ENCODE measurements at regions not wholly inside any gene's neighbourhood (a gene's known extent, or its start where the extent isn't known, plus 50 kb on each side); places are given as distances from the start of the nearest gene placed in this dataset.

DNA sequence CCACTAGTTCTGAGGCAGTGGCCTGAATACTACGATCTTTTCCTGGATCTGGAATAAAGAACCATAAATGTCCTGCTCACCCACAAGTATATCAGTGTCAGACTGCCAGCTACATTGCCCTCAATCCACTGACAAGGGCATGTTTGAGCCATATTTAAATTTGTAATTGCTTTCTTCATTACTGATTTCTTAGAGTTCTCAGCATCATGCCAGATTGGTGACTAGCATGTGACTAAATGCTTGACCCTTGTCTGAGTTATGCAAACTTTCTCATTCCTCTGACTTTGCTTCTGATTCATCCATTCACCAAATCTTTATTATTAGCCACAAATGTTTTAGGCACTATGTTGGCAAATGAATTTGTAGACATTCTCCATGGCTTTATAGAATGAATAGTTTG is 143.6 kb upstream of the SLC16A7 start:
- peak; percentile 84 to 85 for DNase-seq (ENCODE audit: low read depth in 2 of 2)
- no peak overlapping the region for H3K4me3 ChIP-seq (replicated peaks in 1 of 4; ENCODE audit: control extremely low read depth in 1 of 4, insufficient read depth in 1 of 4, low read depth in 3 of 4, low read length in 4 of 4)
- no peaks in the 10 kb centered on the region for H3K27me3 ChIP-seq (ENCODE audit: control insufficient read depth, insufficient read depth, low read length)
- H3K79me2 ChIP-seq (ENCODE audit: control insufficient read depth, insufficient read depth, low read length) = no peaks in the 10 kb centered on the region
- H4K20me1 ChIP-seq (ENCODE audit: control insufficient read depth, extremely low read depth, insufficient read depth, low read length) = no peaks in the 10 kb centered on the region
- no peaks in the 10 kb centered on the region for H3K36me3 ChIP-seq (ENCODE audit: control insufficient read depth, insufficient read depth, low read length)
- no peak overlapping the region for H2AFZ ChIP-seq (ENCODE audit: low read length)
- TF ChIP-seq, protein P1, sequence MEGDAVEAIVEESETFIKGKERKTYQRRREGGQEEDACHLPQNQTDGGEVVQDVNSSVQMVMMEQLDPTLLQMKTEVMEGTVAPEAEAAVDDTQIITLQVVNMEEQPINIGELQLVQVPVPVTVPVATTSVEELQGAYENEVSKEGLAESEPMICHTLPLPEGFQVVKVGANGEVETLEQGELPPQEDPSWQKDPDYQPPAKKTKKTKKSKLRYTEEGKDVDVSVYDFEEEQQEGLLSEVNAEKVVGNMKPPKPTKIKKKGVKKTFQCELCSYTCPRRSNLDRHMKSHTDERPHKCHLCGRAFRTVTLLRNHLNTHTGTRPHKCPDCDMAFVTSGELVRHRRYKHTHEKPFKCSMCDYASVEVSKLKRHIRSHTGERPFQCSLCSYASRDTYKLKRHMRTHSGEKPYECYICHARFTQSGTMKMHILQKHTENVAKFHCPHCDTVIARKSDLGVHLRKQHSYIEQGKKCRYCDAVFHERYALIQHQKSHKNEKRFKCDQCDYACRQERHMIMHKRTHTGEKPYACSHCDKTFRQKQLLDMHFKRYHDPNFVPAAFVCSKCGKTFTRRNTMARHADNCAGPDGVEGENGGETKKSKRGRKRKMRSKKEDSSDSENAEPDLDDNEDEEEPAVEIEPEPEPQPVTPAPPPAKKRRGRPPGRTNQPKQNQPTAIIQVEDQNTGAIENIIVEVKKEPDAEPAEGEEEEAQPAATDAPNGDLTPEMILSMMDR (conservative IDR thresholded peaks at IDR 0.05 in 1 of 2, IDR thresholded peaks at IDR 0.05 in 1 of 2; ENCODE audit: low read depth in 1 of 2, low read length in 2 of 2) = no peak
- TF ChIP-seq EZH2 (IDR thresholded peaks at IDR 0.05; ENCODE audit: low read length, missing control alignments) = no peak
- H3K27ac ChIP-seq (ENCODE audit: insufficient read depth, low read length) = peak overlapping the region; percentile 60
- peaks cover 10% of the 10 kb centered on the region for H3K4me1 ChIP-seq (ENCODE audit: control insufficient read depth, extremely low read depth, insufficient read depth, low read length)
- H3K9me3 ChIP-seq (ENCODE audit: control insufficient read depth, insufficient read depth, low read depth, low read length) = no peaks in the 10 kb centered on the region
- H3K9ac ChIP-seq (ENCODE audit: insufficient read depth, low read length) = no peak overlapping the region
- peak overlapping the region; percentile 39 for H3K4me2 ChIP-seq (ENCODE audit: extremely low read depth, insufficient read depth, low read length)

DNA sequence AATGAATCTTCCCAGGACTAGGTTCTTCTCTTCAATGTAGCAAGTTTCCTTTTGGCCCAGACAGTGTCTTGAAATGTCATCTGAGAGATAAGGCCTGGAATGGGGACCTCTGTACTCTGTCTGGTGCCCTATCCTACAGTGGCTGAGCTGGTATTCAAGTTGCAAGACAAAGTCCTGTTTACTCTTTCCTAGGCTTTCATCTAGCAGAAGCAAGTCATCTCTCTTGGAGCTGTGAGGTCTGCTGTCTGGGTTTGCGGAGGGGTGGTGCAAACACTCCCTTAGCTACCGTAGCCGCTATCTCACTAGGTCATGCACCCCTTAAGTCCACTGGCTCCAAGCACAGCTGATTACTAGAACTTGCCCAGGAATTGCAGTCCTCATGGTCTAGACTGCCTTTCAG is 149.7 kb upstream of the SLC16A7 start:
- H3K9ac ChIP-seq (ENCODE audit: insufficient read depth, low read length) = no peak overlapping the region
- TF ChIP-seq, protein P1 (conservative IDR thresholded peaks at IDR 0.05 in 1 of 2, IDR thresholded peaks at IDR 0.05 in 1 of 2; ENCODE audit: low read depth in 1 of 2, low read length in 2 of 2) = no peak
- TF ChIP-seq EZH2 (IDR thresholded peaks at IDR 0.05; ENCODE audit: low read length, missing control alignments) = no peak
- H3K4me1 ChIP-seq (ENCODE audit: control insufficient read depth, extremely low read depth, insufficient read depth, low read length) = no peaks in the 10 kb centered on the region
- no peaks in the 10 kb centered on the region for H3K9me3 ChIP-seq (ENCODE audit: control insufficient read depth, insufficient read depth, low read depth, low read length)
- H3K27ac ChIP-seq (ENCODE audit: insufficient read depth, low read length) = no peak overlapping the region
- no peak overlapping the region for H2AFZ ChIP-seq (ENCODE audit: low read length)
- no peaks in the 10 kb centered on the region for H3K36me3 ChIP-seq (ENCODE audit: control insufficient read depth, insufficient read depth, low read length)
- H3K79me2 ChIP-seq (ENCODE audit: control insufficient read depth, insufficient read depth, low read length) = no peaks in the 10 kb centered on the region
- H4K20me1 ChIP-seq (ENCODE audit: control insufficient read depth, extremely low read depth, insufficient read depth, low read length) = no peaks in the 10 kb centered on the region
- no peak overlapping the region for H3K4me3 ChIP-seq (replicated peaks in 1 of 4; ENCODE audit: control extremely low read depth in 1 of 4, insufficient read depth in 1 of 4, low read depth in 3 of 4, low read length in 4 of 4)
- no peaks in the 10 kb centered on the region for H3K27me3 ChIP-seq (ENCODE audit: control insufficient read depth, insufficient read depth, low read length)
- H3K4me2 ChIP-seq (ENCODE audit: extremely low read depth, insufficient read depth, low read length) = no peak overlapping the region
- DNase-seq (ENCODE audit: low read depth in 2 of 2) = no peak

DNA sequence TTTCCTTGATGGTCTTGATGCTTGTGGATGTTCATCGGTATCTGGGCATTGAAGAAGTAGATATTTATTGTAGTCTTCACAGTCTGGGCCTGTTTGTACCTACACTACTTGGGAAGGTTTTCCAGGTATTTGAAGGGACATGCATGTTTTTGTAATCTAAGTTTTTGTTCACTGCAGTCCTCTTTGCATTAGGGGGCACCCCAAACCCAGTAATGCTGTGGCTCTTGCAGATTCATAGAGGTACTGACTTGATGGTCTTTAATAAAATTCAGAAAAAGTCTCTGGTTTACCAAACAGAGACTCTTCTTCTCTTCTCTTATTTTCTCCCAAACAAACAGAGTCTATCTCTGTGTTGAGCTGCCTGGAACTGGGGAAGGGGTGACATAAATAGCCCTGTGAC is 150.9 kb upstream of the SLC16A7 start:
- Histone ChIP-seq H3K27ac (ENCODE audit: insufficient read depth, low read length) (no peak overlapping the region), H3K36me3 (ENCODE audit: control insufficient read depth, insufficient read depth, low read length) (no peaks in the 10 kb centered on the region), H3K27me3 (ENCODE audit: control insufficient read depth, insufficient read depth, low read length) (no peaks in the 10 kb centered on the region), H3K79me2 (ENCODE audit: control insufficient read depth, insufficient read depth, low read length) (no peaks in the 10 kb centered on the region), H3K4me1 (ENCODE audit: control insufficient read depth, extremely low read depth, insufficient read depth, low read length) (no peaks in the 10 kb centered on the region), H3K9ac (ENCODE audit: insufficient read depth, low read length) (no peak overlapping the region), H3K4me3 (replicated peaks in 1 of 4; ENCODE audit: control extremely low read depth in 1 of 4, insufficient read depth in 1 of 4, low read depth in 3 of 4, low read length in 4 of 4) (no peak overlapping the region), H3K4me2 (ENCODE audit: extremely low read depth, insufficient read depth, low read length) (no peak overlapping the region), H4K20me1 (ENCODE audit: control insufficient read depth, extremely low read depth, insufficient read depth, low read length) (no peaks in the 10 kb centered on the region), H2AFZ (ENCODE audit: low read length) (no peak overlapping the region), H3K9me3 (ENCODE audit: control insufficient read depth, insufficient read depth, low read depth, low read length) (no peaks in the 10 kb centered on the region)
- no peak for TF ChIP-seq EZH2 (IDR thresholded peaks at IDR 0.05; ENCODE audit: low read length, missing control alignments)
- TF ChIP-seq, protein P1 (conservative IDR thresholded peaks at IDR 0.05 in 1 of 2, IDR thresholded peaks at IDR 0.05 in 1 of 2; ENCODE audit: low read depth in 1 of 2, low read length in 2 of 2) = peak; percentile 34 to 36
- DNase-seq (ENCODE audit: low read depth in 2 of 2) = peak; percentile 14 to 51
